GM06990 (cell line): ENCODE measurements at regions not wholly inside any gene's neighbourhood (a gene's known extent, or its start where the extent isn't known, plus 50 kb on each side); places are given as distances from the start of the nearest gene placed in this dataset.

ENCODE experiments used
- DNase-seq: peaks from one replicate; pipeline ENCODE4 v3.0.0-alpha.2; 2011; ENCODE audit not compliant: insufficient read length; ENCODE audit errors: extremely low read depth
- H3K27me3 ChIP-seq: replicated peaks from 2 replicates; pipeline ENCODE4 v1.6.0; 2011; ENCODE audit warnings: low read length; ENCODE audit not compliant: control insufficient read depth, insufficient read depth
- H3K36me3 ChIP-seq: 2 replicates; pipeline ENCODE4 v1.5.1; 2011; ENCODE audit warnings: low read length; ENCODE audit not compliant: control insufficient read depth, insufficient read depth
- H3K4me3 ChIP-seq: replicated peaks from 2 replicates; pipeline ENCODE4 v1.5.1; 2011; ENCODE audit warnings: low read depth, mild to moderate bottlenecking, control low read depth, low read length
- CTCF ChIP-seq: IDR thresholded peaks from 2 replicates; pipeline ENCODE4 v1.5.1; 2011; ENCODE audit warnings: low read length, control low read depth, mild to moderate bottlenecking, inconsistent platforms; ENCODE audit not compliant: insufficient read depth, poor library complexity, severe bottlenecking

- no peak for TF ChIP-seq CTCF
- H3K27me3 ChIP-seq = no peaks in the 10 kb centered on the region
- no peak overlapping the region for H3K4me3 ChIP-seq
- H3K36me3 ChIP-seq = no peaks in the 10 kb centered on the region
- no peak for DNase-seq
Measured at GRCh38 chr2:2942906-2943305, 434.7 kb downstream of the EIPR1 start.

GRCh38 chr2:2942225-2942624, 435.4 kb downstream of the EIPR1 start:
- Histone ChIP-seq H3K4me3 (no peak overlapping the region), H3K36me3 (no peaks in the 10 kb centered on the region), H3K27me3 (no peaks in the 10 kb centered on the region)
- no peak for DNase-seq
- no peak for TF ChIP-seq CTCF

GRCh38 chr2:2941205-2941604, 436.4 kb downstream of the EIPR1 start:
- H3K36me3 ChIP-seq = no peaks in the 10 kb centered on the region
- no peak for DNase-seq
- TF ChIP-seq CTCF = no peak
- H3K4me3 ChIP-seq = no peak overlapping the region
- no peaks in the 10 kb centered on the region for H3K27me3 ChIP-seq

GRCh38 chr2:2940702-2941101, 436.9 kb downstream of the EIPR1 start:
- DNase-seq = no peak
- H3K36me3 ChIP-seq = no peaks in the 10 kb centered on the region
- no peak for TF ChIP-seq CTCF
- no peak overlapping the region for H3K4me3 ChIP-seq
- H3K27me3 ChIP-seq = no peaks in the 10 kb centered on the region

GRCh38 chr2:2940061-2940460, 437.6 kb downstream of the EIPR1 start:
- Histone ChIP-seq H3K36me3 (no peaks in the 10 kb centered on the region), H3K4me3 (no peak overlapping the region), H3K27me3 (no peaks in the 10 kb centered on the region)
- DNase-seq = no peak
- TF ChIP-seq CTCF = no peak

- H3K27me3 ChIP-seq = no peaks in the 10 kb centered on the region
- no peak for TF ChIP-seq CTCF
- no peak for DNase-seq
- no peak overlapping the region for H3K4me3 ChIP-seq
- H3K36me3 ChIP-seq = no peaks in the 10 kb centered on the region
Measured at GRCh38 chr2:2939078-2939795, 438.4 kb downstream of the EIPR1 start.
